Pancreas (tissue), 10 donors: ENCODE measurements at regions not wholly inside any gene's neighbourhood (a gene's known extent, or its start where the extent isn't known, plus 50 kb on each side); places are given as distances from the start of the nearest gene placed in this dataset.

Experiments
- ATAC-seq, 4 donors: fragments of 200-7000 bp; cut with Tn5 transposase; one replicate each; pipeline versions ENCODE4 v1.8.0 to v1.9.1; 2020; ENCODE audit warnings: mild to moderate bottlenecking in 4 of 4, moderate library complexity in 4 of 4
- DNase-seq, 6 donors: peaks; one replicate each; pipeline ENCODE4 v3.0.0-alpha.2; 2020
- FAIRE-seq: peaks from 2 replicates; lab custom pipeline; 2012; peaks lifted over from hg19 to GRCh38; lab: Jason Lieb, UNC
- H3K27ac ChIP-seq, 4 donors: fragments of 200-600 bp; sonication (generic); 1 replicate in 3 of 4; 2 replicates in 1 of 4; pipeline versions ENCODE4 v1.5.0 to v1.8.0; 2020
- H3K27me3 ChIP-seq, 4 donors: fragments of 200-600 bp; one replicate each; pipeline ENCODE4 v1.8.0; 2021
- H3K36me3 ChIP-seq, 3 donors: fragments of 200-600 bp; sonication (generic) in 1 of 3; one replicate each; pipeline versions ENCODE4 v1.5.0 to v1.8.0; 2020 to 2021
- H3K4me1 ChIP-seq, 3 donors: fragments of 200-600 bp; one replicate each; pipeline ENCODE4 v1.8.0; 2021
- H3K4me3 ChIP-seq, 4 donors: fragments of 200-600 bp; sonication (generic) in 2 of 4; one replicate each; pipeline versions ENCODE4 v1.5.0 to v1.8.0; 2020 to 2021
- H3K9me3 ChIP-seq, 4 donors: fragments of 200-600 bp; one replicate each; pipeline ENCODE4 v1.8.0; 2021
- whole genome bisulfite sequencing, 2 donors: extraction: QIAGEN DNeasy Blood & Tissue Kit; methylation state at CpG; one replicate each; pipeline ENCODE4 v1.1.7; 2013; 5-methylcytosine and 5-hydroxymethylcytosine counted together
- intact Hi-C, 3 donors: fragments of 100-400 bp; cut with DNase I; formaldehyde crosslinking; loops; one replicate each; pipeline versions ENCODE4 v1.11.1 to v1.14.2; 2022
- TF ChIP-seq, protein P1 (sequence below), 4 donors: fragments of 200-600 bp; sonication (generic) in 3 of 4; IDR thresholded peaks; one replicate each; pipeline versions ENCODE4 v1.5.0 to v1.8.0; 2021; ENCODE audit warnings: antibody characterized with exemption in 4 of 4
- donor health status: healthy with polysubstance abuse.
- donor health status: DM: no; HTN: no; CAD: no; lungs with moderate emphysema.
- donor health status: DM: no; HTN: no; CAD: no.
- donor health status: control.
- donor health status: control.
- donor health status: Bipolar disorder and iron deficiency.
- donor health status: DM: yes; HTN: yes; CAD: no.
- donor health status: DM: no; HTN: no; CAD: no.
- donor health status: DM: no; HTN: no; CAD: no.
- donor health status: DM: yes; HTN: yes; CAD: no.

DNA sequence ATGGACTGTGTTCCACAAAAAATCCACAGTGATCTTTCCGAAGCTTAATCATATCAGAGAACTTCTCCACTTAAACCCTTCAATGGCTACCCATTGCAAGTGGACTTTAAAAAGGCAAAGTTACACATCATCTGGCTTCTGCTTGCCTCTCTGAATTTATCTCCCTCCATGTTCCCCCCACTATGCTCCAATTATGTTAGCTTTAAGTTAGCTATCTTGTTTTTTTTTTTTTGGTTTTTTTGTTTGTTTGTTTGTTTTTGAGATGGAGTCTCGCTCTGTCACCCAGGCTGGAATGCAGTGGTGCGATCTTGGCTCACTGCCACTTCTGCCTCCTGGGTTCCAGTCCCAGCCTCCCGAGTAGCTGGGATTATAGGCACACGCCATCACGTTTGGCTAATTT lies 166.4 kb upstream of the ADGRL2 start:
- intact Hi-C loops: no loop called here
- no peak for DNase-seq
- Histone ChIP-seq H3K27ac (no peak overlapping the region), H3K27me3 (no peaks in the 10 kb centered on the region), H3K36me3 (no peaks in the 10 kb centered on the region), H3K9me3 (no peaks in the 10 kb centered on the region), H3K4me1 (no peaks in the 10 kb centered on the region), H3K4me3 (no peak overlapping the region)
- 85 to 86% methylated on average over 6 of the region's 6 CpGs for WGBS, 2 donors
- no peak for ATAC-seq
- no peak for FAIRE-seq
- TF ChIP-seq, protein P1, sequence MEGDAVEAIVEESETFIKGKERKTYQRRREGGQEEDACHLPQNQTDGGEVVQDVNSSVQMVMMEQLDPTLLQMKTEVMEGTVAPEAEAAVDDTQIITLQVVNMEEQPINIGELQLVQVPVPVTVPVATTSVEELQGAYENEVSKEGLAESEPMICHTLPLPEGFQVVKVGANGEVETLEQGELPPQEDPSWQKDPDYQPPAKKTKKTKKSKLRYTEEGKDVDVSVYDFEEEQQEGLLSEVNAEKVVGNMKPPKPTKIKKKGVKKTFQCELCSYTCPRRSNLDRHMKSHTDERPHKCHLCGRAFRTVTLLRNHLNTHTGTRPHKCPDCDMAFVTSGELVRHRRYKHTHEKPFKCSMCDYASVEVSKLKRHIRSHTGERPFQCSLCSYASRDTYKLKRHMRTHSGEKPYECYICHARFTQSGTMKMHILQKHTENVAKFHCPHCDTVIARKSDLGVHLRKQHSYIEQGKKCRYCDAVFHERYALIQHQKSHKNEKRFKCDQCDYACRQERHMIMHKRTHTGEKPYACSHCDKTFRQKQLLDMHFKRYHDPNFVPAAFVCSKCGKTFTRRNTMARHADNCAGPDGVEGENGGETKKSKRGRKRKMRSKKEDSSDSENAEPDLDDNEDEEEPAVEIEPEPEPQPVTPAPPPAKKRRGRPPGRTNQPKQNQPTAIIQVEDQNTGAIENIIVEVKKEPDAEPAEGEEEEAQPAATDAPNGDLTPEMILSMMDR (IDR thresholded peaks at IDR 0.05): no peak

DNA sequence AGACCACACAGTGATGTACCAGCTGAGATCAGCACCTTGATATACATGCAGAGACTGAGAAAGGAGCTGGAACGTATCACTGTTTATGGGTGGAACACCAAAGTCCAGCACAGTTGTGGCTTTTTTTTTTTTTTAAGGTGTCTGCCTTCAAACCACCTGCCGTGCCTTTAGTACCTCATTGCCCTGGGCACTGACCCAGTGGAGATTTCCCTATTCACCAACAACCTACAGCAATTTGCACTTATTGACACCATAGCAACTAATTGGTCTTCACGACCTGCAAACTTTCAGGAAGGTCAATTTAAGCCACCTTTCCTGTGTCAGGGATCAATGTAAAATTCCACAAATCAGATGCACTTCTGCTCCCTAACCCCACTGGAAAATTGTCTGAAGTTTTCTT lies 181.6 kb upstream of the ADGRL2 start:
- no peak overlapping the region for H3K4me3 ChIP-seq
- no peaks in the 10 kb centered on the region for H3K36me3 ChIP-seq
- ATAC-seq (no peak), DNase-seq (no peak), FAIRE-seq (no peak)
- no peaks in the 10 kb centered on the region for H3K9me3 ChIP-seq
- no peaks in the 10 kb centered on the region for H3K4me1 ChIP-seq
- H3K27me3 ChIP-seq: no peaks in the 10 kb centered on the region
- no peak overlapping the region for H3K27ac ChIP-seq
- intact Hi-C loops: no loop called here
- TF ChIP-seq, protein P1 (IDR thresholded peaks at IDR 0.05): no peak
- 35 to 45% methylated on average over 3 of the region's 3 CpGs for WGBS, 2 donors

DNA sequence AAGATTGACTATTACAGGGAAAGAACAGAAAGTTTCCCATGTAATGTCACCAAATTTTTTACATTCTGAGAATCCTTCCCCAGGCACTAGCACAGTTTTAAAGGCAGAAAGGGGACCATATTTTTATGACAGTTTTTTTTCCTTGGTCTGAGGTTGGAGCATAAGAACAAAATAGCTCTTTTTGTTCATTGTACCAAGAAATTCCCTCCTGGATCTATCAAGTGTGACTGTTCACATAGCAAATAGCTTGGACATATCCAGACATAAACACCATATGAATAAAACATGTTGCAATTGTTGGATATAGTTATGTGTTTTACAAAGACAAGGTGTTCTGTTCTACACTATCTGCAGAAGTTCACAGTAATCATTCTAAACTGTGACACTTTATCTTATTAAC lies 182.4 kb upstream of the ADGRL2 start:
- Histone ChIP-seq H3K27me3 (no peaks in the 10 kb centered on the region), H3K4me3 (no peak overlapping the region), H3K4me1 (no peaks in the 10 kb centered on the region), H3K36me3 (no peaks in the 10 kb centered on the region), H3K9me3 (no peaks in the 10 kb centered on the region), H3K27ac (no peak overlapping the region)
- no peak for FAIRE-seq
- intact Hi-C loops: no loop called here
- TF ChIP-seq, protein P1 (IDR thresholded peaks at IDR 0.05): no peak
- no peak for ATAC-seq
- DNase-seq: no peak

DNA sequence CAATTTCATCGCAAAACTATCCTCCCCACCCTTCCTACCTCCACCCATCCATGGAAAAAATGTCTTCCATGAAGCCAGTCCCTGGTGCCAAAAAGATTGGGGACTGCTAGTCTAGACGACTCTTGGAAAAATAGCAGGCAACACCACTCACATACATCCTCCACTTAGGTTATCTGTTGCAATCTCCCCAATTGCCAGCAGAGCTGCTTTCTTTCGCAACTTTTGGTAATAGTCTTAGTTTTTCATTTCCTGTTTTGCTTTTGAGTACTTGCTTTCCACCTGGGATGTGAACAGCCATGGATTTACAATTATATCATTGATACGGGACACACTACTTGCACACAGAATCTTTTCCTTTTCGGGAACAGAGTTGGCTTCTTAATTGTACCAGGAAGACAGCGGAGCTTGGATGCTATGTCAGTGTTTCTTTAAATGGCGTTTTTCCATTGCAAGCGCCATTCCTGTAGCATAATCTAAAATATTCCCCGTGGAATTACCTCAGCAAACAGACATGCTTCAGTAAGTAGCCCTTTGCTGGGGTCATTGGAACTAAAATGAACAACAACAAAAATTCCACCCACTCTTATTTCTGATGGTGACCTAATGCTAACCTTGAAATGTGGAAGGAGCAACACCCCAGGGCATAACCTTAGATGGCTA lies 183.3 kb upstream of the ADGRL2 start:
- 70 to 75% methylated on average over 9 of the region's 9 CpGs for WGBS, 2 donors
- no peak for FAIRE-seq
- Histone ChIP-seq H3K36me3 (no peaks in the 10 kb centered on the region), H3K27ac (no peak overlapping the region), H3K27me3 (no peaks in the 10 kb centered on the region), H3K9me3 (no peaks in the 10 kb centered on the region), H3K4me3 (no peak overlapping the region), H3K4me1 (no peaks in the 10 kb centered on the region)
- intact Hi-C loops: no loop called here
- no peak for ATAC-seq
- TF ChIP-seq, protein P1 (IDR thresholded peaks at IDR 0.05): no peak
- no peak for DNase-seq

DNA sequence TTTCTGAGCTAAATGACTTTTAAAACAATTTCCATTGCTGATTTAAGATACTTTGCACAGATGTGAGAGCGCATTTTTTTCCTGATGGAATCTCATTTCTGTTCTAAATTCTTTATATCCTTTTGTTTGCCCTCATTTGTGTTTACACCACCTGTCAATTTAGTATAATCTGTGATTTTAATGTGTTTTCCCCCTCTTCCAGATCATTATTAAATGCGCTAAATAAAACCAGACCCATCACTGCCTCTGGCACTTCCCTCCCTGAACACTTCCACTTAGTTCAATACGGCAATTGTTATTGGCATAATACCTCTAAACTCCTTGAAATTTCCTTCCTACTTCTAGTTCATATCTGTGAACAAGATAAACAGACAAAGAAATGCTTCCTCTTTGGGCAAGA lies 186.9 kb upstream of the ADGRL2 start:
- intact Hi-C loops: no loop called here
- 87 to 88% methylated on average over 3 of the region's 3 CpGs for WGBS, 2 donors
- Histone ChIP-seq H3K27me3 (no peaks in the 10 kb centered on the region), H3K4me1 (no peaks in the 10 kb centered on the region), H3K9me3 (no peaks in the 10 kb centered on the region), H3K36me3 (no peaks in the 10 kb centered on the region), H3K27ac (no peak overlapping the region), H3K4me3 (no peak overlapping the region)
- TF ChIP-seq, protein P1 (IDR thresholded peaks at IDR 0.05): no peak
- ATAC-seq (no peak), FAIRE-seq (no peak), DNase-seq (no peak)
